NOMO-1 (cell line): ENCODE measurements at regions not wholly inside any gene's neighbourhood (a gene's known extent, or its start where the extent isn't known, plus 50 kb on each side); places are given as distances from the start of the nearest gene placed in this dataset.
A peak's percentile ranks its signal among the peaks of the same experiment; 100 is the strongest.
"Not testable (repeated sequence)": the region's sequence is repeated elsewhere in the genome, so short reads cannot be mapped to it uniquely, and the experiment has no call there.

ENCODE experiments used
- DNase-seq, 2 experiments: peaks; one replicate each; lab custom pipeline; 2025; ENCODE audit not compliant: unreplicated experiment in 2 of 2; lab: John Stamatoyannopoulos, UW

GRCh38 chr5:163330723-163331668 is 106.4 kb upstream of the CCNG1 start:
- no peak for DNase-seq

- DNase-seq = not testable (repeated sequence)
Observed at GRCh38 chr5:163336074-163336473, 101.3 kb upstream of the CCNG1 start.

DNA sequence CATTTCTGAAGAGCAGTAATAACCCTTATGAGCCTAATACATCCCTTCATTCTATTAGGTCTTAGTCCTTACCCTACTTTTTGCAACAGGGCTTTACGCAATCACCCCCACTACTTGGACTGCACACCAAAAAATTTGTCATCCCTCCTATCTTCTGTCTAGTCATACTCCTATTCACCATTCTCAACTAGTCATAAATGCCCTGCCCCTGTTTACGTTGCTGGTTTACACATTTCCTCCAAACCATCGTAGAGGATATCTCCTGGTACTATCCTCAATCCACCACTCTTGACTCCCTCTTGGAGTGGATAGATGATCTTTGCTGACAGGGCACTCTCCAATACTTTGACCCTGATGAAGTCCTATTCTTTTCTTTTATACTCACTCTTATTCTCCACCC is 98.2 kb upstream of the CCNG1 start:
- DNase-seq = no peak

DNA sequence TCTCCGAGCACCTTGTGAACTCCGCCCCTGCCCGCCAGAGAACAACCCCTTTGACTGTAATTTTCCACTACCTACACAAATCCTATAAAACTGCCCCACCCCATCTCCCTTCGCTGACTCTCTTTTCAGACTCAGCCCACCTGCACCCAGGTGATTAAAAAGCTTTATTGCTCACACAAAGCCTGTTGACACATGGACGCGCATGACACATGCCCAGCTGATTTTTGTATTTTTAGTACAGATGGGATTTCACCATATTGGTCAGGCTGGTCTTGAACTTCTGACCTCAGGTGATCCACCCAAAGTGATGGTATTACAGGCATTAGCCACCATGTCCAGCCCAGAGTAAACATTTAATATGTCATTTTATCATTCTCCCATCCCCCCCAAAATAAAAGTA is 97.0 kb upstream of the CCNG1 start:
- not testable (repeated sequence) for DNase-seq

DNA sequence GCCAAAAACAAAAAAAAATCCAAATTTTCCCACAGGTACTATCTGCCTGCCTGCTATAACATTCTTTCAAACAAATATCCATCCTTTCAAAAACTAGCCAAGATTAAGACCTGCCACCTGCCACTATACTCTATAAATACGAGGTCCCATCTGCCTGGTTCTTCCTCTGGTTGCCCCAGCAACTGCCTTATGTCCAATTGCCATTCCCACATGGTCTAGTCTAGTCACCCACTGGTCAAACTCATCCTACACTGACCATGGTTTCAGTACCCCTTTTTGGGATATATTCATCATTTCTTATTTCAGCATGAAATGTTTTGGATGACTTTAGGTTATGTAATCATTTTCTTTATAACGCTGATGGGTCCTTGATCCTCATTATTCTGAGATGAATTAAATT is 95.1 kb upstream of the CCNG1 start:
- peak in 1 of 2 experiments; percentile 1 for DNase-seq

GRCh38 chr5:163345216-163345615 is 92.2 kb upstream of the CCNG1 start:
- no peak for DNase-seq

GRCh38 chr5:163347671-163348070 is 89.7 kb upstream of the CCNG1 start:
- peak; percentile 52 to 55 for DNase-seq

- peak; percentile 58 to 76 for DNase-seq
Observed at GRCh38 chr5:163350083-163350482, 87.3 kb upstream of the CCNG1 start.

- no peak for DNase-seq
Observed at GRCh38 chr5:163352531-163352930, 84.9 kb upstream of the CCNG1 start.

GRCh38 chr5:163355811-163356210 is 81.6 kb upstream of the CCNG1 start:
- not testable (repeated sequence) for DNase-seq

GRCh38 chr5:163357636-163358035 is 79.8 kb upstream of the CCNG1 start:
- DNase-seq = no peak

DNA sequence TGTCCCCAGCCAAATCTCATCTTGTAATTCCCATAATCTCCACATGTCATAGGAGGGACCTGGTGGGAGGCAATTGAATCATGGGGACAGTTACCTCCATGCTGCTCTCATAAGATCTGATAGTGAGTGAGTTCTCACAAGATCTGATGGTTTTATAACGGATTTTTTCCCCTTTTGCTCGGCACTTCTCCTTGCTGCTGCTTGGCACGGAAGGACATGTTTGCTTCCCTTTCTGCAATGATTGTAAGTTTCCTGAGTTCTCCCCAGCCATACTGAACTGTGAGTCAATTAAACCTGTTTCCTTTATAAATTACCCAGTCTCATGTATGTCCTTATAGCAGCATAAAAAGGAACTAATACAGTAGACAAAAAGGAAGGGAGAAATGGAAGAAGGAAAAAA is 76.7 kb upstream of the CCNG1 start:
- DNase-seq = peak; percentile 33 to 64

DNA sequence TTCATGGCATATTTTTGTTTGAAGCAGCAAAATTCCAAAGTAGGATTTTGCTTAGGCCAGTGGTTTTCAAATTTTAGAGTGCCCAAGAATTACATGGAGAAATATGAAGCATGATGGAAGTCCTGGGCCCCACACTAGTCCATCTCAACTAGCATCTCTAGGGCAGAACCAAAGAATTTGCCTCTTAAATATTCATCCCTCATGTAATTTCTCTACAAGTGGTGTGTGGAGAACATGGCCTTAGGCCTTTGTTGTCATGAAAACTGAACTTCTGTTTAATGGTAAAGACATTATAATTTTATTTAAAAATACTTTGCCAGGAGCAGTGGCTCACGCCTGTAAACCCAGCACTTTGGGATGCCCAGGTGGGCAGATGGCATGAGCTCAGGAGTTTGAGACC is 75.9 kb upstream of the CCNG1 start:
- DNase-seq = no peak

DNA sequence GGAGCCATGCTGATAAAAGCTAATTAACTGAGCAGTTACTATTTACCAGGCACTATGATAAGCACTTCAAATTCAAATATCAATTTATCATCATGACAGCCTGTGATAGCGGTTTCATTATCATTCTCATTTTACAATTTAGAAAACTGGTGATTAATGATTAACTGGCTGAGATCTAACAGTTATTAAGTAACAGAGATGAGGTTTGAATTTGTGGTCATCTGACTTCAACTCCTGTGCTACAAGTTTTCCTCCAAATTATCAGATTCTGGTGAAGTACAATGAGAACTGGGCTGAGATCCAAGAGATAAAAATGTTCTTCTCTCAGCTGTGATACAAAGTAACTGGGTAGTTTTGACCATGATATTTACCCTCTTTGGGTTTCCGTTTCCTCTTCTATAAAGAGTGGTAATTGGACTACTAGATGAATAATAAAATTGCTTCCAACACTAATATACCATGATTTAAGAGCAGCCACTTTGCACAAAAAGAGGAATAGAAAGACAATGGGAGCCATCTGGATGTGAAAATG is 74.5 kb upstream of the CCNG1 start:
- DNase-seq = peak; percentile 29 to 79

- DNase-seq = no peak
Observed at GRCh38 chr5:163363389-163363788, 74.0 kb upstream of the CCNG1 start.

DNA sequence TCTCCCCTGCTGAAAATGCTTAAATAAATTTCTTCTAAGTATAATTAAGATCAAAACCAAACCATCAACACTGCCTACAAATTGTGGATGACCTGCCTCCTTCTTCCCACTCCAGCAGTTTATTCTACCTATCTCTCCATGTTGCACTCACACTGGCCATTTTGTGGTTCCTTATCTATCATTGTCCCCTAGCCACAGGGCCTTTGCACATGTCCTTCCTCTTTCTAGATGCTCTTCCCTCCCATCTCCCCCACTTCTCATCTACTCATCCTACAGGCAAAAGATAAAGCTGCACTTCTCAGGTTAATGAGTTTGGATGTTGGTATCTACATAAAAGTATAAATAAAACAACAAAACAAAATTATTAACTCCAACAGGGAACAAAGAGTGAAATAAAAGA is 70.6 kb upstream of the CCNG1 start:
- DNase-seq = no peak

DNA sequence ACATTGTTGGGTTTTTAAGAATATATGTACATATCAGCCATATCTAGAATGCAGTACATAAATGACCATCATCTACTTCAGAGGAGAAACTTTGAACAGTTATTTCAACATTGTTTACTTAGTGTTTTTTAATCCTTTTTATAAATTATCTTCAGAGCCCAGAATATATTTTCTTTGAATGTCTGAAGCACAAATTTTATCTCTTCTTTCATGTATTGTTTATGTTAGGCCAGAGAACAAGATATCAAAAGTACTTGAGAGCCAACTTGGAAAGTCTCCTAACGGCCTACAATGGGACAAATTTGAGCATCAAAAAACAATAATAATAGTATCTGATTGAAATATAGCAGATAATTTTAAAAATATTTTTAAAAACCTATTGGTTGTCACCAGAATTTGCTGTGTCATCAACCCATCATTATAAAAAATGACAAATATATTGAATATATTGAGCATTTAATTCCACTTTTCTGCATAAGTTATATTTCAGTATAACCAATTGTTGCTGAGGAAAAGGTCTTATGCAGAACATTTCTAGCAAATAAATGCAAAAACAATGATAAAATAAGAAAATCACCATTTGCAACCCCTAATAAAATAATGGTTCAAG is 67.5 kb upstream of the CCNG1 start:
- no peak for DNase-seq

GRCh38 chr5:163373436-163374084 is 63.8 kb upstream of the CCNG1 start:
- no peak for DNase-seq

GRCh38 chr5:163377982-163378381 is 59.4 kb upstream of the CCNG1 start:
- no peak for DNase-seq

GRCh38 chr5:163379298-163380155 is 57.9 kb upstream of the CCNG1 start:
- peak; percentile 58 to 85 for DNase-seq
